ENCODE measurements at regions not wholly inside any gene's neighbourhood (a gene's known extent, or its start where the extent isn't known, plus 50 kb on each side); places are given as distances from the start of the nearest gene placed in this dataset.

- Histone ChIP-seq H3K9me3 (ENCODE audit: control insufficient read depth, insufficient read depth, low read length) (no peaks in the 10 kb centered on the region), H2BK5ac (ENCODE audit: low read depth, low read length, poor library complexity, severe bottlenecking) (no peak overlapping the region), H3K27ac (ENCODE audit: insufficient read depth, low read length) (no peak overlapping the region), H3K14ac (replicated peaks; ENCODE audit: low read depth, low read length) (no peak overlapping the region; the same call in 1 of the 2 replicates), H3K36me3 (ENCODE audit: control insufficient read depth, insufficient read depth, low read length) (no peaks in the 10 kb centered on the region), H2BK20ac (ENCODE audit: low read depth, low read length) (no peak overlapping the region), H2AK5ac (ENCODE audit: low read depth, low read length) (no peak overlapping the region), H4K91ac (ENCODE audit: insufficient read depth, low read depth, low read length) (no peak overlapping the region; the same call in 1 of the 2 replicates), H3K56ac (ENCODE audit: extremely low read depth, insufficient read depth, low read length) (no peak overlapping the region), H2BK120ac (ENCODE audit: low read depth, low read length) (no peak overlapping the region), H3K18ac (ENCODE audit: low read depth, low read length) (no peak overlapping the region), H3K4me1 (ENCODE audit: control insufficient read depth, insufficient read depth, low read length) (0 out of 2 replicates have a peak, but pooled peaks cover 2% of the 10 kb centered on the region), H2AK9ac (replicated peaks; ENCODE audit: low read depth, low read length, poor library complexity) (no peak overlapping the region), H4K20me1 (ENCODE audit: insufficient read depth, low read length) (no peaks in the 10 kb centered on the region), H4K5ac (ENCODE audit: low read depth, low read length) (no peak overlapping the region), H3K4ac (ENCODE audit: low read depth, low read length) (peak overlapping the region; percentile 21; the same call in 1 of the 2 replicates), H3K27me3 (ENCODE audit: control insufficient read depth, insufficient read depth, low read length) (no peaks in the 10 kb centered on the region), H3K79me1 (ENCODE audit: low read depth in 1 of 2, low read length in 2 of 2) (no peaks in the 10 kb centered on the region), H3K4me2 (ENCODE audit: low read depth, low read length) (no peak overlapping the region), H4K8ac (ENCODE audit: low read depth in 2 of 2, low read length in 2 of 2) (no peak overlapping the region), H2AFZ (replicated peaks; ENCODE audit: low read length, poor library complexity) (no peak overlapping the region), H3K23ac (ENCODE audit: low read depth, low read length) (no peak overlapping the region), H3K9ac (ENCODE audit: low read depth, low read length) (no peak overlapping the region), H3K4me3 (ENCODE audit: insufficient read depth, low read depth, low read length) (no peak overlapping the region), H2BK15ac (ENCODE audit: low read depth, low read length) (no peak overlapping the region), H3K9me1 (ENCODE audit: insufficient read depth, low read length) (no peaks in the 10 kb centered on the region)
- no TSS peak for BruUV-seq (replicated peaks)
- ChIA-PET CTCF (no interaction called here), POLR2A (ENCODE audit: unreplicated experiment) (no interaction called here)
- no peak for TF ChIP-seq BHLHE40 (IDR thresholded peaks at IDR 0.05; ENCODE audit: low read depth, low read length)
- TF ChIP-seq CEBPB (IDR thresholded peaks at IDR 0.05; ENCODE audit: low read depth, low read length) = no peak
- TF ChIP-seq RAD21 (IDR thresholded peaks at IDR 0.05; ENCODE audit: low read length) = no peak
- no peak for TF ChIP-seq NFE2L2 (IDR thresholded peaks at IDR 0.05; ENCODE audit: low read depth, low read length)
- no peak for TF ChIP-seq MXI1 (IDR thresholded peaks at IDR 0.05; ENCODE audit: borderline replicate concordance, low read depth, low read length)
- TF ChIP-seq USF2 (IDR thresholded peaks at IDR 0.05; ENCODE audit: low read depth, low read length) = no peak
- TF ChIP-seq MAFK (IDR thresholded peaks at IDR 0.05; ENCODE audit: low read depth, low read length) = no peak
- no peak for TF ChIP-seq MAZ (IDR thresholded peaks at IDR 0.05; ENCODE audit: borderline replicate concordance, low read depth, low read length)
- TF ChIP-seq SMC3 (IDR thresholded peaks at IDR 0.05; ENCODE audit: low read depth, low read length) = no peak
- TF ChIP-seq POLR2A (IDR thresholded peaks at IDR 0.05; ENCODE audit: low read depth, low read length) = no peak
- TF ChIP-seq RCOR1 (IDR thresholded peaks at IDR 0.05; ENCODE audit: insufficient replicate concordance, low read length) = no peak
- TF ChIP-seq CHD1 (IDR thresholded peaks at IDR 0.05; ENCODE audit: low read depth, low read length) = no peak
- TF ChIP-seq FOS (IDR thresholded peaks at IDR 0.05; ENCODE audit: low read depth, low read length) = no peak
- TF ChIP-seq RFX5 (IDR thresholded peaks at IDR 0.05; ENCODE audit: low read depth, low read length) = no peak
- no peak for TF ChIP-seq ELK1 (IDR thresholded peaks at IDR 0.05; ENCODE audit: borderline replicate concordance, low read depth, low read length)
- TF ChIP-seq CTCF (conservative IDR thresholded peaks at IDR 0.05; ENCODE audit: low read depth, low read length) = no peak
- dilution Hi-C loops (cut with HindIII; ENCODE audit: low sequenced_read_pairs, unreplicated experiment) = no loop called here
- in situ Hi-C loops (cut with MboI; ENCODE audit: low sequenced_read_pairs) = no loop called here
- ATAC-seq (ENCODE audit: low read depth) = peak; percentile 43
- 82% methylated on average over 5 of the region's 10 CpGs; no CpG with 5 or more reads in 1 of the 2 experiments for WGBS, 2 experiments (ENCODE audit: extremely low coverage in 2 of 2, insufficient read length in 1 of 2)
- intact Hi-C loops (cut with micrococcal nuclease) = no loop called here
- no peak for DNase-seq
These were observed 87.1 kb downstream of the MYEOV start for GRCh38 chr11:69380921-69381581.

Measured in IMR-90 (cell line).